Dermis blood vessel endothelial cell (primary cell): ENCODE measurements at regions not wholly inside any gene's neighbourhood (a gene's known extent, or its start where the extent isn't known, plus 50 kb on each side); places are given as distances from the start of the nearest gene placed in this dataset.

Source experiments
- DNase-seq: peaks from one replicate; pipeline ENCODE4 v3.0.0; 2010

DNA sequence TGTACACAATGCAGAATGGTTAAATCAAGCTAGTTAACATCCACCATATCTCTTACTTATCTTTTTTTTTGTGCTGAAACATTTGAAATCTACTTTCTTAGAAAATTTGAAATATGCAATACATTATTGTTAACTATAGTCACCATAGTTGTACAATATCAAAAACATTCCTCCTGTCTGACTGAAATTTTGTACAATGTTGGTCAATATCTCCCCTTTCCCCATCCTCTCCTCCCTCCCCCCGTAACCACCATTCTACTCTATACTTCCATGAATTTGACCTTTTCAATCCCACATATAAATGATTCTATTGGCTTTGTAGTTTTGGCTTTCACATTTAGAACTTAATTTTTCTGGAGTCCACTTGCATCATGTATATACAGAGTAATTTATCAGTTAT lies 63.5 kb upstream of the DCD start:
- no peak for DNase-seq

DNA sequence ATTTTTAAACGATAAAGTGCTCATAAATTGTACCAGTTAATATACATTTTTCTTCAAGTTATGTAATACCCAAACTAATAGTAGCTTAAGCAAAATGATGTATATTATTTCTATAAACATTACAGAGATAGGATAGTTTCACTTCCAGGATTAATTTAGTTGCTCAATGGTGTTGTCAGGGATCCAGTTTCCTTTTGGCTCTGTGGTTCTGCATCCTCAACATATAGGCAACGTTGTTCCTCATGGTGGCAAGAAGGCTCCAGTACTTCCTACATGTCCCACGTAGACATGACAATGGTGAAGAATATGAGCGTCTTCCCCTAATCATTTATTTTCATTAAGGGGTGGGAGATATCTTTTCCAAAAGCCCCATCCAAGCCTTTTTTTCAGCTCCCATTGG lies 60.7 kb upstream of the DCD start:
- DNase-seq = no peak

DNA sequence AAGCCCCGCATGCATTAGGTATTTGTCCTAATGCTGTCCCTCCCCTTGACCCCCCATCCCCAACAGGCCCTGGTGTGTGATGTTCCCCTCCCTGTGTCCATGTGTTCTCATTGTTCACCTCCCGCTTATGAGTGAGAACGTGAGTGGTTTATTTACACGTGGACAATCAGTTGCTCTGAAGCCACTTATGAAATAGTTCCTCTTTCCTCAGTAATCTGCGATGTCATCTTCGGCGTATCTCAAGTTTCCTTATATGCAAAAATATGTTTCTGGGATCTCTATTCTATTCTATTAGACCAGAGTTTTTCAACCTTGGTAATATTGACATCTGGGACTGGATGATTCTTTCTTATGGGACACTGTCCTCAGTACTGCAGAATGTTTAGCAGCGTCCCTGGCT lies 56.0 kb upstream of the DCD start:
- DNase-seq = no peak

DNA sequence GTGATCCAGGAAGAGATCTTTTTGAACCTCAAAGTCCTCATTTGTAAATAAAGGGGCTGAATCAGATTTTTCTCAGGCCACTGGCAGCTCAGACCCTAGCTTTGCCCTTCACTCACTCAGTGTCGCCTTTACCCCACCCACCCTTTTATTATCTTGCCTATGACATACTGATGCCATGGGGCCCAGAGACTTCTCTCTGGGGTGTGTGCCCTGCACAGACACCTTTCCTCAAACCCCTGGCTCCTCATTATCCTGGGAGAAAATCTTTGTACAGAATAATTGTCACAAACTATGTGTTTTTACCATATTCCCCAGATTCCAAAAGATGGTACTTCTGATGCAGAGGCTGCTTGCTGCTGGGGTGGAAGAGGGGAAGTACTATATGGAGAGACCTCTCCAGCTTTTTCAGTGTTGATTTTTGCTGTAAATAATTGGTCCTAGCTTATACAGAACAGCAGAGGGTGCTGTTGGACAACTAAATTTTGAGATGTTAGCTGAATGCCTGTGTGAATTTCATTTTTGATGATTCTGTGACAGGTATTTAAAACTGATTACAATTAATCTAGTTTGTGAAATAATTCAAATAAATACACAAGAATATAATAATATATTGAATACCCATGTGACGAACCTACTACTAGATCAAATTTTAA lies 53.9 kb upstream of the DCD start:
- DNase-seq = peak; percentile 70

DNA sequence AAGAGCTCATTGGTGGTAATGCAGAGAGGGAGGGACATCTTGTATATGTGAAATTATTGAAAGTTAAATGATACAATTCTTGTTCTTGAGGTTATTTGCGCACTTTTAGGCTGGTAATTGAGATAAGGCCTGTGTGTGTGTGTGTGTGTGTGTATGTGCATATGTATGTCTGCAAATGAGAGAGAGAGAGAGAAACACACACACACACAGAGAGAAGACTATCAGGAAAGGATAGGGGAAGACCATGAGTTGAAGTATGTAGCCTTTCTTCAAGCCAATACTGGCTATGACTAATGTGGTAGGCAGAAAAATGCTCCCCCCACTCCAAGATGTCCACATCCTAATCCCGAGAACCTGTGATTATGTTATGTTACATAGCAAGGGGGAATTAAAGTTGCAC lies 52.7 kb upstream of the DCD start:
- DNase-seq = no peak

DNA sequence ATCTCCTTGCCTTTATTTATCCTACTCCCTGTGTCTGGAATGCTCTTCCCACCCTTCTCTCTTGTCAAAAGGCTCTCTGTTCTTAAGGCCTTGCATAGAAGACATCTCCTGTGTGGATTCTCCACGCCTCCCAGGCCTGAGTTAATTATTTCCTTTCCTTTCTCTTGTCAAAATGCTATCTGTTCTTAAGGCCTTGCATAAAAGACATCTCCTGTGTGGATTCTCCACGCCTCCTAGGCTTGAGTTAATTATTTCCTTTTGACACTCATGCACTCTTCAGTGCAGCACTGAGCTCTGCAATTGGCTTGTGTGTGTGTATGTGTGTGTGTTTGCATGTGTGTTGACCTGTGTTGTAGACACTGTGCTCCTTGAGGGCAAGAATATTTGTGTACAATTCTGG lies 52.1 kb upstream of the DCD start:
- no peak for DNase-seq
